Omental fat pad (tissue), 3 donors: ENCODE measurements at regions not wholly inside any gene's neighbourhood (a gene's known extent, or its start where the extent isn't known, plus 50 kb on each side); places are given as distances from the start of the nearest gene placed in this dataset.

Source experiments
- ATAC-seq: fragments of 150-250 bp; one replicate; pipeline ENCODE4 v1.9.1; 2016; ENCODE audit warnings: mild to moderate bottlenecking, moderate library complexity; ENCODE audit not compliant: low FRiP score
- DNase-seq: peaks from one replicate; pipeline ENCODE4 v3.0.0-alpha.2; 2019; ENCODE audit warnings: low spot score
- CTCF ChIP-seq, 3 donors: fragments of 450-650 bp; IDR thresholded peaks; one replicate each; pipeline ENCODE4 v1.5.1; 2016 to 2017; ENCODE audit warnings: antibody characterized with exemption in 3 of 3, mild to moderate bottlenecking in 3 of 3, moderate library complexity in 2 of 3

DNA sequence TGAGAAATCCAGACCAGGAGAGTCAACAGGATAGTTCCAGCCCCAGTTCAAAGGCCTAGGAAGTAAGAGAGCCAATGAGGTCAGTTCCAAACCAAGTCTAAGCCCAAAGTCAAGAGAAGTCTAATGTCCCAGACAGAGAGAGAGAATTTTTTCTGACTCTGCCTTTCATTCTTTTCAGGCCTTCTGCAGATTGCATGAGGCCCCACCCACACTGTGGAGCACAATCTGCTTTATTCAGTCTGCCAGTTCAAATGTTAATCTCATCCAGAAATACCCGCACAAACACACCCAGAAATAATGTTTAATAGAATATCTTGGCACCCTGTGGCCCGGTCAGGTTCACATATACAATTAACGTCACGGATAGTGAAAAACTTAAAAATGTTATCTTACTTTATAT is 962.4 kb upstream of the SOX9 start:
- DNase-seq (no peak), ATAC-seq (no peak)
- no peak for TF ChIP-seq CTCF (IDR thresholded peaks at IDR 0.05)

- no peak for DNase-seq
- TF ChIP-seq CTCF (IDR thresholded peaks at IDR 0.05), result no peak
- ATAC-seq, result no peak
Observed at GRCh38 chr17:71163121-71163812, 957.6 kb upstream of the SOX9 start.

DNA sequence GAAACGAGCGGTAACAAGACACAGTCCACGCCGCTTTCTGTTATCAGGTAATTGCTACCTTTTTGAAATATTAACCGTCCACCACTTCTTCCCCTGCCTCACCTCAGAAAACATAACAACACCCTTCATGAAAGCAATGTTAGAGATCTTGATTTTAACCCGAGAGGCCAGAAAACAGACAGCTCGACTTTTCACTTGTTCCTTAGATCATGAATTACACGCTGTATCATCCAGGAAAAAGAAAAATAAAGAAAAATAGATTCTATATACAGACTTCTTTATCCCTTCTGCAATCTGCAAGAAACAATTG is 957.1 kb upstream of the SOX9 start:
- DNase-seq (no peak), ATAC-seq (no peak)
- TF ChIP-seq CTCF (IDR thresholded peaks at IDR 0.05), result no peak

GRCh38 chr17:71164561-71164960 is 956.3 kb upstream of the SOX9 start:
- DNase-seq, result no peak
- ATAC-seq, result no peak
- no peak for TF ChIP-seq CTCF (IDR thresholded peaks at IDR 0.05)

GRCh38 chr17:71166311-71166710 is 954.5 kb upstream of the SOX9 start:
- no peak for DNase-seq
- no peak for TF ChIP-seq CTCF (IDR thresholded peaks at IDR 0.05)
- no peak for ATAC-seq

- TF ChIP-seq CTCF (IDR thresholded peaks at IDR 0.05), result no peak
- ATAC-seq (no peak), DNase-seq (no peak)
Observed at GRCh38 chr17:71168053-71168741, 952.6 kb upstream of the SOX9 start.

GRCh38 chr17:71170070-71170469 is 950.8 kb upstream of the SOX9 start:
- DNase-seq (no peak), ATAC-seq (no peak)
- no peak for TF ChIP-seq CTCF (IDR thresholded peaks at IDR 0.05)
